B cell (primary cell): ENCODE measurements at regions not wholly inside any gene's neighbourhood (a gene's known extent, or its start where the extent isn't known, plus 50 kb on each side); places are given as distances from the start of the nearest gene placed in this dataset.

Experiments used
- CTCF ChIP-seq: fragments of 200-600 bp; IDR thresholded peaks from one replicate; pipeline ENCODE4 v1.8.0; 2022; ENCODE audit warnings: antibody characterized with exemption, mild to moderate bottlenecking
- EZH2 ChIP-seq: IDR thresholded peaks from 2 replicates; pipeline ENCODE4 v1.6.1; 2012; ENCODE audit warnings: borderline replicate concordance, low read depth, mild to moderate bottlenecking, moderate library complexity, low read length; ENCODE audit not compliant: insufficient read depth, poor library complexity, severe bottlenecking

GRCh38 chr11:42974510-42975179, 337.2 kb upstream of the API5 start:
- no peak for TF ChIP-seq EZH2
- TF ChIP-seq CTCF: no peak
